Progenitor cell of endocrine pancreas (in vitro differentiated cells): ENCODE measurements at regions not wholly inside any gene's neighbourhood (a gene's known extent, or its start where the extent isn't known, plus 50 kb on each side); places are given as distances from the start of the nearest gene placed in this dataset.

Experiments used
- DNase-seq: peaks from one replicate; pipeline ENCODE4 v3.0.0; 2021; ENCODE audit warnings: low spot score; ENCODE audit not compliant: unreplicated experiment
- H3K27ac Mint-ChIP-seq: 2 replicates; pipeline ENCODE4 v1.8.0; 2021; ENCODE audit warnings: mild to moderate bottlenecking, moderate library complexity, mixed read lengths
- H3K27me3 Mint-ChIP-seq: 2 replicates; pipeline ENCODE4 v1.8.0; 2021; ENCODE audit warnings: mixed read lengths
- H3K36me3 Mint-ChIP-seq: 2 replicates; pipeline ENCODE4 v1.8.0; 2022; ENCODE audit warnings: mixed read lengths; ENCODE audit not compliant: insufficient read depth
- H3K4me1 Mint-ChIP-seq: 2 replicates; pipeline ENCODE4 v1.8.0; 2021; ENCODE audit warnings: low read depth, mixed read lengths
- H3K4me3 Mint-ChIP-seq: 2 replicates; pipeline ENCODE4 v1.8.0; 2021; ENCODE audit warnings: low read depth, mild to moderate bottlenecking, moderate library complexity, mixed read lengths
- H3K9me3 Mint-ChIP-seq: 2 replicates; pipeline ENCODE4 v1.8.0; 2021; ENCODE audit warnings: low read depth, mixed read lengths
- CTCF ChIP-seq: fragments of 200-600 bp; sonication (generic); IDR thresholded peaks from one replicate; pipeline ENCODE4 v1.5.0; 2021; ENCODE audit warnings: antibody characterized with exemption, mild to moderate bottlenecking; ENCODE audit not compliant: unreplicated experiment

- peaks cover 5% of the 10 kb centered on the region for H3K27me3 Mint-ChIP-seq
- H3K27ac Mint-ChIP-seq, result no peak overlapping the region
- DNase-seq, result no peak
- no peaks in the 10 kb centered on the region for H3K36me3 Mint-ChIP-seq
- TF ChIP-seq CTCF, result no peak
- H3K4me1 Mint-ChIP-seq, result no peaks in the 10 kb centered on the region
- no peaks in the 10 kb centered on the region for H3K9me3 Mint-ChIP-seq
- no peak overlapping the region for H3K4me3 Mint-ChIP-seq
Measured at GRCh38 chr2:5328826-5329225, 363.4 kb upstream of the SOX11 start.

GRCh38 chr2:5329763-5330162 lies 362.4 kb upstream of the SOX11 start:
- Mint-ChIP-seq H3K27ac (no peak overlapping the region), H3K4me1 (no peaks in the 10 kb centered on the region), H3K27me3 (peaks cover 3% of the 10 kb centered on the region), H3K36me3 (no peaks in the 10 kb centered on the region), H3K9me3 (no peaks in the 10 kb centered on the region), H3K4me3 (no peak overlapping the region)
- no peak for TF ChIP-seq CTCF
- DNase-seq, result no peak

GRCh38 chr2:5330961-5331360 lies 361.2 kb upstream of the SOX11 start:
- no peak for TF ChIP-seq CTCF
- H3K36me3 Mint-ChIP-seq, result no peaks in the 10 kb centered on the region
- no peak overlapping the region for H3K4me3 Mint-ChIP-seq
- H3K27ac Mint-ChIP-seq, result no peak overlapping the region
- no peaks in the 10 kb centered on the region for H3K4me1 Mint-ChIP-seq
- H3K27me3 Mint-ChIP-seq, result peaks cover 3% of the 10 kb centered on the region
- no peaks in the 10 kb centered on the region for H3K9me3 Mint-ChIP-seq
- DNase-seq, result no peak

GRCh38 chr2:5332925-5333324 lies 359.3 kb upstream of the SOX11 start:
- peaks cover 3% of the 10 kb centered on the region for H3K27me3 Mint-ChIP-seq
- H3K36me3 Mint-ChIP-seq, result no peaks in the 10 kb centered on the region
- DNase-seq, result no peak
- no peak for TF ChIP-seq CTCF
- no peak overlapping the region for H3K4me3 Mint-ChIP-seq
- H3K27ac Mint-ChIP-seq, result no peak overlapping the region
- no peaks in the 10 kb centered on the region for H3K9me3 Mint-ChIP-seq
- H3K4me1 Mint-ChIP-seq, result no peaks in the 10 kb centered on the region

- no peaks in the 10 kb centered on the region for H3K36me3 Mint-ChIP-seq
- no peaks in the 10 kb centered on the region for H3K4me1 Mint-ChIP-seq
- H3K4me3 Mint-ChIP-seq, result no peak overlapping the region
- peaks cover 3% of the 10 kb centered on the region for H3K27me3 Mint-ChIP-seq
- no peaks in the 10 kb centered on the region for H3K9me3 Mint-ChIP-seq
- no peak for DNase-seq
- no peak for TF ChIP-seq CTCF
- H3K27ac Mint-ChIP-seq, result no peak overlapping the region
Measured at GRCh38 chr2:5339473-5339872, 352.7 kb upstream of the SOX11 start.
